Effector memory CD4-positive, alpha-beta T cell (primary cell): ENCODE measurements at regions not wholly inside any gene's neighbourhood (a gene's known extent, or its start where the extent isn't known, plus 50 kb on each side); places are given as distances from the start of the nearest gene placed in this dataset.

ENCODE experiments used
- DNase-seq, 3 donors: peaks; one replicate each; pipeline ENCODE4 v3.0.0-alpha.2; 2020
- H3K27ac ChIP-seq: 2 replicates; pipeline ENCODE4 v1.7.0; 2013; ENCODE audit warnings: mild to moderate bottlenecking, low read length, moderate library complexity; ENCODE audit not compliant: insufficient read depth, poor library complexity, severe bottlenecking
- H3K27me3 ChIP-seq: replicated peaks from 2 replicates; pipeline ENCODE4 v1.7.0; 2013; ENCODE audit warnings: mild to moderate bottlenecking, low read length; ENCODE audit not compliant: insufficient read depth, control insufficient read depth, poor library complexity, severe bottlenecking
- H3K36me3 ChIP-seq: 2 replicates; pipeline ENCODE4 v1.7.0; 2013; ENCODE audit warnings: mild to moderate bottlenecking, low read length, moderate library complexity; ENCODE audit not compliant: control insufficient read depth, insufficient read depth
- H3K4me1 ChIP-seq: 2 replicates; pipeline ENCODE4 v1.7.0; 2013; ENCODE audit warnings: low read length, mild to moderate bottlenecking; ENCODE audit not compliant: control insufficient read depth, insufficient read depth, poor library complexity, severe bottlenecking
- H3K4me3 ChIP-seq: 2 replicates; pipeline ENCODE4 v1.7.0; 2013; ENCODE audit warnings: low read length, low read depth, mild to moderate bottlenecking; ENCODE audit not compliant: insufficient read depth, poor library complexity, severe bottlenecking
- H3K9me3 ChIP-seq: 2 replicates; pipeline ENCODE4 v1.7.0; 2013; ENCODE audit warnings: mild to moderate bottlenecking, low read length, moderate library complexity; ENCODE audit not compliant: control insufficient read depth

- Histone ChIP-seq H3K27me3 (peaks cover 9% of the 10 kb centered on the region), H3K9me3 (no peaks in the 10 kb centered on the region), H3K27ac (no peak overlapping the region), H3K4me3 (no peak overlapping the region), H3K36me3 (no peaks in the 10 kb centered on the region), H3K4me1 (peaks cover under 1% of the 10 kb centered on the region)
- no peak for DNase-seq
These were observed 101.3 kb downstream of the INHBB start for GRCh38 chr2:120447127-120447785.

DNA sequence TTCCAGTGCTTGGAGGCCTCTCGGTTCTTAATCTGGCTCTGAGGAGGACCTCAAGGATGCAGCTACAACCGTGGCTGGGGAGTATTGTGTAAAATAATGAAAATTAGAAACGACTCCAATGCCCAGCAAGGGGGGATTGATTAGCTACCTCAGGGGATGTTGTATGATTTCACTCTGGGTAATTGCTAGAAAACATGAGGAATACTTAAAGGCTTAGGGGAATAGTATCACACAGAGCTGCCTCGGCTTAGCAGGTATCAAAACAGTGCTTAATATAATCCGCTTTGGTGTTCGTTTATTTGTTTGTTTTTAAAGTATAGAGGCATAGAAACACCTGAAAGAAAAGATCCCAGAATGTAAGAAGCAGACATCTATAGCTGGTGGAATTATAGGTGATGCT lies 102.5 kb downstream of the INHBB start:
- DNase-seq: no peak
- no peaks in the 10 kb centered on the region for H3K9me3 ChIP-seq
- H3K4me3 ChIP-seq: no peak overlapping the region
- no peak overlapping the region for H3K27ac ChIP-seq
- no peaks in the 10 kb centered on the region for H3K36me3 ChIP-seq
- H3K27me3 ChIP-seq: no peaks in the 10 kb centered on the region
- H3K4me1 ChIP-seq: no peaks in the 10 kb centered on the region

- no peaks in the 10 kb centered on the region for H3K27me3 ChIP-seq
- no peak overlapping the region for H3K27ac ChIP-seq
- no peak for DNase-seq
- no peaks in the 10 kb centered on the region for H3K9me3 ChIP-seq
- H3K4me3 ChIP-seq: no peak overlapping the region
- H3K36me3 ChIP-seq: no peaks in the 10 kb centered on the region
- H3K4me1 ChIP-seq: no peaks in the 10 kb centered on the region
These were observed 103.2 kb downstream of the INHBB start for GRCh38 chr2:120448961-120449810.

DNA sequence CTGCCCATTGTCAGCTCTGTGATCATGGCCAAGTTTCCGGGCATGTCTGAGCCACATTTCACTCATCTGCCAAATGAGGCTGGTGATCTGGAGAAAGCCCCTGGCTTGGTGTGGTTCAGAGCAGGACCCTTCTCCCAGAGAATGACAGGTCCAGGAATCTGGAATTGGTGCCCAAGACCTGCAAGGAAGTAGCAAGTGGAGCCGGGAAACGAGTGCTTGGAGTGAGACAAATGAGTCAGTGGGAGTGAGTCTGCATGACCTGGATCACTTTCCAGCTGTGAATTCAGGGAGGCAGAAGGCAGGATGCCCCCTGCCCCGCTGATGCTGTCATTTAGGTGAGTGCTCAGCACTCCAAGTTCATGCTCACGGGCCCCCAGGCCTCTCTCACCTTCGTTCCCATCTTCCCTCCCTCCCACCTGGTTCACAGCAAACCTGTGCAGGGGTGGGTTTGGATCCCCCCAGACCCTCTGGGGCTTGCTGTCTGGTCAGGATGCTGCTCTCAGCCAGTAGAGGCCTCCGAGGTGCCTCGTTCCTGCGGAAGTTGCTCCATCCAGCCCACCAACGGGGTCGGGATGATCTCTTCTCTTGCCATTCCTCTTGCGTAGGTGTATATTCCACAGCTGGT lies 104.4 kb downstream of the INHBB start:
- Histone ChIP-seq H3K27ac (no peak overlapping the region), H3K9me3 (no peaks in the 10 kb centered on the region), H3K36me3 (no peaks in the 10 kb centered on the region), H3K4me3 (no peak overlapping the region), H3K4me1 (no peaks in the 10 kb centered on the region), H3K27me3 (no peaks in the 10 kb centered on the region)
- no peak for DNase-seq

- Histone ChIP-seq H3K27ac (no peak overlapping the region), H3K4me1 (no peaks in the 10 kb centered on the region), H3K4me3 (no peak overlapping the region), H3K9me3 (no peaks in the 10 kb centered on the region), H3K36me3 (no peaks in the 10 kb centered on the region), H3K27me3 (no peaks in the 10 kb centered on the region)
- no peak for DNase-seq
These were observed 105.4 kb downstream of the INHBB start for GRCh38 chr2:120451334-120451733.

- no peak overlapping the region for H3K4me3 ChIP-seq
- DNase-seq: no peak
- no peaks in the 10 kb centered on the region for H3K9me3 ChIP-seq
- no peaks in the 10 kb centered on the region for H3K36me3 ChIP-seq
- no peaks in the 10 kb centered on the region for H3K27me3 ChIP-seq
- H3K4me1 ChIP-seq: no peaks in the 10 kb centered on the region
- no peak overlapping the region for H3K27ac ChIP-seq
These were observed 106.2 kb downstream of the INHBB start for GRCh38 chr2:120452131-120452530.

GRCh38 chr2:120452945-120453634 lies 107.2 kb downstream of the INHBB start:
- no peak overlapping the region for H3K27ac ChIP-seq
- H3K9me3 ChIP-seq: no peaks in the 10 kb centered on the region
- H3K36me3 ChIP-seq: no peaks in the 10 kb centered on the region
- H3K4me1 ChIP-seq: no peaks in the 10 kb centered on the region
- H3K27me3 ChIP-seq: no peaks in the 10 kb centered on the region
- DNase-seq: no peak
- no peak overlapping the region for H3K4me3 ChIP-seq

GRCh38 chr2:120453635-120453998 lies 107.7 kb downstream of the INHBB start:
- no peak overlapping the region for H3K27ac ChIP-seq
- no peak for DNase-seq
- H3K4me1 ChIP-seq: no peaks in the 10 kb centered on the region
- H3K36me3 ChIP-seq: no peaks in the 10 kb centered on the region
- no peaks in the 10 kb centered on the region for H3K9me3 ChIP-seq
- no peak overlapping the region for H3K4me3 ChIP-seq
- no peaks in the 10 kb centered on the region for H3K27me3 ChIP-seq

DNA sequence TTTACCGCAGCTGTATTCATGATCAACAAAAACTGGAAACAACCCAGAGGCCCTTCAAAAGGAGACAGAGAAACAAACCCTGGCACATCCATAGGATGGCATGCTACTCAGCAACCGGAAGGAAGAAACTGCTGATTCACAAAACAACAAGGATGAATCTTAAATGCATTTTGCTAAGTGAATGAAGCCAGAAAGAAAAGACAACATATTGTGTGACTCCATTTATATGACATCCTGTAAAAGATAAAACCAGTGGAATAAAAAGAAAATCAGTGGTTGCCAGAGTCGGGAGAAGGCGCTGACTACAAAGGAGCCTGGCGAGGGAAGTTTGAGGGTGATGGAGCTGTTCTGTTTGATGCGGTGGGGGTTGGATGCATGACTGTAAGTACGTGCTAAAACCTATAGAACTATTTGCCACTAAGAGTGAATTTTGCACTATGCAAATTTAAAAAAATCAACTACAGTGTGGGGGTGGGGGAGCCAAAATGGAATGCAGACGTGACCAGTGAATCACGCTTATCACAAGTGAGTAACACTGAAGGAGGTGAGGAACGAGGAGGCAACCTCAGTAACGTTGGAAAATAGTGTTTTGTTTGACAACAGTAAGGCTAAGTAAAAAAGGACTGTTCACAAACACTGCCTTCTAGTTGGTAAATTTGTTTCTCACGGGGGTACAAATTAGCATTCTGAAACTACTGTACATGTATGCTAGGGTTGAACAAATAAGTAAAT lies 108.9 kb downstream of the INHBB start:
- no peaks in the 10 kb centered on the region for H3K36me3 ChIP-seq
- H3K4me3 ChIP-seq: no peak overlapping the region
- H3K9me3 ChIP-seq: no peaks in the 10 kb centered on the region
- H3K4me1 ChIP-seq: no peaks in the 10 kb centered on the region
- H3K27ac ChIP-seq: no peak overlapping the region
- no peaks in the 10 kb centered on the region for H3K27me3 ChIP-seq
- no peak for DNase-seq
